OCI-LY3 (cell line): ENCODE measurements at regions not wholly inside any gene's neighbourhood (a gene's known extent, or its start where the extent isn't known, plus 50 kb on each side); places are given as distances from the start of the nearest gene placed in this dataset.
"Not testable (repeated sequence)": the region's sequence is repeated elsewhere in the genome, so short reads cannot be mapped to it uniquely, and the experiment has no call there.

Experiments
- H2AFZ ChIP-seq: fragments of 200-600, 300-600 bp; shearing (Covaris generic); 2 replicates; pipeline ENCODE4 v1.6.0; 2014; ENCODE audit warnings: antibody characterized with exemption, low read depth, low read length
- H3K27ac ChIP-seq: fragments of 200-600, 300-600 bp; sonication (generic); 2 replicates; pipeline ENCODE4 v1.5.1; 2014; ENCODE audit warnings: mild to moderate bottlenecking, low read length, moderate library complexity, mixed read lengths
- H3K27me3 ChIP-seq: fragments of 200-600, 300-600 bp; sonication (generic); 2 replicates; pipeline ENCODE4 v1.6.1; 2014; ENCODE audit warnings: low read depth, low read length, mixed read lengths
- H3K36me3 ChIP-seq: fragments of 200-600, 300-600 bp; sonication (generic); replicated peaks from 2 replicates; pipeline ENCODE3; 2014; ENCODE audit warnings: low read depth, low read length, mixed read lengths
- H3K4me1 ChIP-seq: fragments of 300-600, 200-600 bp; sonication (generic); 2 replicates; pipeline ENCODE4 v1.6.1; 2014; ENCODE audit warnings: low read length, mixed read lengths
- H3K4me2 ChIP-seq: fragments of 200-600, 300-600 bp; sonication (generic); 2 replicates; pipeline ENCODE4 v1.6.1; 2014; ENCODE audit warnings: low read length, mixed read lengths
- H3K4me3 ChIP-seq: fragments of 300-600, 200-600 bp; sonication (generic); 2 replicates; pipeline ENCODE4 v1.5.1; 2014; ENCODE audit warnings: antibody characterized with exemption, mild to moderate bottlenecking, low read length, moderate library complexity
- H3K79me2 ChIP-seq: fragments of 300-600, 200-600 bp; shearing (Covaris generic); 2 replicates; pipeline ENCODE4 v1.6.1; 2014; ENCODE audit warnings: mild to moderate bottlenecking, low read length, mixed read lengths
- H3K9ac ChIP-seq: fragments of 300-600, 200-600 bp; shearing (Covaris generic); 2 replicates; pipeline ENCODE4 v1.6.0; 2014; ENCODE audit warnings: mild to moderate bottlenecking, low read length, moderate library complexity
- H3K9me3 ChIP-seq: fragments of 200-600, 300-600 bp; shearing (Covaris generic); 2 replicates; pipeline ENCODE4 v1.6.1; 2014; ENCODE audit warnings: low read length, mixed read lengths; ENCODE audit not compliant: insufficient read depth
- H4K20me1 ChIP-seq: fragments of 200-600, 300-600 bp; sonication (generic); 2 replicates; pipeline ENCODE4 v1.6.1; 2016; ENCODE audit warnings: low read length, mixed read lengths; ENCODE audit not compliant: insufficient read depth
- CTCF ChIP-seq: fragments of 200-600, 300-600 bp; sonication (generic); IDR thresholded peaks from 2 replicates; pipeline ENCODE4 v1.5.1; 2014; ENCODE audit warnings: antibody characterized with exemption, low read length, low read depth
- EZH2phosphoT487 ChIP-seq: fragments of 200-600 bp; shearing (Covaris generic); IDR thresholded peaks from 2 replicates; pipeline ENCODE4 v1.6.1; 2018; ENCODE audit warnings: antibody characterized with exemption, mixed run types, low read depth

DNA sequence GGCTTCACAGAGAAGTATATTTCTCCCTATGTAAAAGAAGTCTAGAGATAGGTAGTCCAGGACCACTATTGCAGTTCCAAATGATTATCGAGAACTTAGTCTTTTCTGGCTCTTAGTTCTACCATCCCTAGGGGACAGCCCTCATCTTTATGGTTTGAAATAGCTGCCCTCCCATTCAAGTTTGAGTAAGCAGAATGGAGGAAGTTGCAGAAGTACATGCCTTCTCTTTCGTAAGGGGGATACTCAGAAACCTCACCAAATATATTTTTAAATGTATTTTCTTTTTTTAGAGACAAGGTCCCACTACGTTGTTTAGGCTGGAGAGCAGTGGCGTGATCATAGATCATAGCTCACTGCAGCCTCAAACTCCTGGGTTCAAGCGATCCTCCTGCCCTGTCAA, 236.8 kb upstream of the RREB1 start:
- Histone ChIP-seq H3K27ac (no peak overlapping the region), H3K9ac (no peak overlapping the region), H3K4me2 (peak overlapping the region; percentile 48), H3K27me3 (peaks cover 3% of the 10 kb centered on the region; the same call in 1 of the 2 replicates), H3K36me3 (no peaks in the 10 kb centered on the region), H3K4me3 (peak overlapping the region; percentile 3; the same call in 1 of the 2 replicates), H3K79me2 (no peaks in the 10 kb centered on the region), H3K9me3 (no peaks in the 10 kb centered on the region), H3K4me1 (peaks cover 32% of the 10 kb centered on the region), H4K20me1 (no peaks in the 10 kb centered on the region), H2AFZ (no peak overlapping the region)
- TF ChIP-seq EZH2phosphoT487 (no peak), CTCF (no peak)

GRCh38 chr6:6872459-6873344, 235.1 kb upstream of the RREB1 start:
- TF ChIP-seq CTCF (no peak; the same call in 1 of the 2 replicates), EZH2phosphoT487 (no peak)
- Histone ChIP-seq H3K36me3 (no peaks in the 10 kb centered on the region), H3K9me3 (no peaks in the 10 kb centered on the region), H3K4me1 (peaks cover 32% of the 10 kb centered on the region), H2AFZ (0 out of 2 replicates have a peak overlapping the region, but pooled peaks have one; percentile 39), H3K27me3 (peaks cover 3% of the 10 kb centered on the region; the same call in 1 of the 2 replicates), H3K4me2 (peak overlapping the region; percentile 30; the same call in 1 of the 2 replicates), H4K20me1 (no peaks in the 10 kb centered on the region), H3K79me2 (no peaks in the 10 kb centered on the region), H3K4me3 (no peak overlapping the region), H3K9ac (no peak overlapping the region; the same call in 1 of the 2 replicates), H3K27ac (no peak overlapping the region)

DNA sequence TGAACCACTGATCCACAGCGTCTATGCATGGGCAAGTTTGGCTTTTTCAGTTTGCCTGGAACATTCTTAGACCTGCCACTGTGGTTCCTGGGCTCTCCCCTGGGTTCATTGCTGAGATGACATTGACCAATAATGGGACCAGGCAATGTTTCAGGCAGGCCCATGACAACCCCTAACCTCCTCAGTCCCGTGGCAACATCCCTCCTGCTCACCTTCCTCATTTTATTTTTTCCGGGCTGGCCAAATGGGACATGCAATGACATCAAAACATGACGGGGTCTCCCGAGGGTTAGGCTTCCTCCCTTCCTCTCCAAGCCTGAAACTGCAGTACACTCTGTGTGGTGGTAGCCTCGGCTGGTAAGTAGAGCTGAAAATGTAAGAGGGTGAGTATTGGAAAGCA, 234.0 kb upstream of the RREB1 start:
- Histone ChIP-seq H4K20me1 (no peaks in the 10 kb centered on the region), H3K27me3 (peaks cover 3% of the 10 kb centered on the region; the same call in 1 of the 2 replicates), H3K4me2 (peak overlapping the region; percentile 9; the same call in 1 of the 2 replicates), H3K4me1 (peaks cover 32% of the 10 kb centered on the region), H3K4me3 (no peak overlapping the region), H3K9me3 (no peaks in the 10 kb centered on the region), H3K27ac (no peak overlapping the region), H2AFZ (no peak overlapping the region), H3K36me3 (no peaks in the 10 kb centered on the region), H3K9ac (no peak overlapping the region), H3K79me2 (no peaks in the 10 kb centered on the region)
- TF ChIP-seq CTCF (no peak), EZH2phosphoT487 (no peak)

GRCh38 chr6:6875818-6876470, 231.8 kb upstream of the RREB1 start:
- Histone ChIP-seq H3K4me3 (no peak overlapping the region), H3K79me2 (no peaks in the 10 kb centered on the region), H3K36me3 (no peaks in the 10 kb centered on the region), H3K9me3 (no peaks in the 10 kb centered on the region), H3K4me1 (peaks cover 28% of the 10 kb centered on the region), H3K27me3 (no peaks in the 10 kb centered on the region), H3K4me2 (no peak overlapping the region), H4K20me1 (no peaks in the 10 kb centered on the region), H3K27ac (no peak overlapping the region), H3K9ac (no peak overlapping the region), H2AFZ (no peak overlapping the region)
- TF ChIP-seq EZH2phosphoT487 (no peak), CTCF (no peak)

GRCh38 chr6:6877792-6878191, 230.0 kb upstream of the RREB1 start:
- H3K27ac ChIP-seq, H3K27me3 ChIP-seq, H3K4me2 ChIP-seq, H3K36me3 ChIP-seq, H3K4me3 ChIP-seq, H4K20me1 ChIP-seq, H3K9me3 ChIP-seq, H3K79me2 ChIP-seq, H2AFZ ChIP-seq, H3K9ac ChIP-seq: not testable (repeated sequence)
- peaks cover 18% of the 10 kb centered on the region for H3K4me1 ChIP-seq
